Panc1 (cell line): ENCODE measurements at regions not wholly inside any gene's neighbourhood (a gene's known extent, or its start where the extent isn't known, plus 50 kb on each side); places are given as distances from the start of the nearest gene placed in this dataset.

Experiments
- ATAC-seq: fragments of 200-7000 bp; cut with Tn5 transposase; 2 replicates; pipeline ENCODE4 v1.9.1; 2020; ENCODE audit warnings: mild to moderate bottlenecking, moderate library complexity
- BruUV-seq: library from RNA; stranded (reverse); fragments of 400-500 nt; replicated peaks from 2 replicates; lab custom pipeline; 2021; lab: Mats Ljungman, UMichigan
- CTCF ChIA-PET: fragments of 300-600 bp; sonication (Branson Sonifier 250); formaldehyde crosslinking; loops from one replicate; lab custom pipeline; 2022; ENCODE audit warnings: antibody characterized with exemption; lab: Charles Lee
- POLR2A ChIA-PET: fragments of 300-600 bp; sonication (Branson Sonifier 250); formaldehyde crosslinking; loops from one replicate; lab custom pipeline; 2022; ENCODE audit warnings: antibody characterized with exemption; lab: Charles Lee
- DNase-seq: peaks from one replicate; pipeline ENCODE4 v3.0.0-alpha.2; 2010; ENCODE audit warnings: low read depth, low spot score
- H3K27ac ChIP-seq: 2 replicates; pipeline ENCODE4 v1.5.1; 2011; ENCODE audit warnings: mild to moderate bottlenecking, low read length, inconsistent platforms
- H3K27me3 ChIP-seq: fragments of 200-500 bp; sonication (Bioruptor generic); 2 replicates; pipeline ENCODE4 v1.6.0; 2014; ENCODE audit warnings: low read length, inconsistent platforms; ENCODE audit not compliant: control insufficient read depth, insufficient read depth
- H3K36me3 ChIP-seq: fragments of 200-500 bp; sonication (Bioruptor generic); 2 replicates; pipeline ENCODE4 v1.5.1; 2014; ENCODE audit warnings: inconsistent platforms, mild to moderate bottlenecking, low read length, moderate library complexity; ENCODE audit not compliant: control insufficient read depth, insufficient read depth
- H3K4me1 ChIP-seq: 2 replicates; pipeline ENCODE4 v1.5.1; 2011; ENCODE audit warnings: inconsistent platforms, mild to moderate bottlenecking, low read length, moderate library complexity; ENCODE audit not compliant: control insufficient read depth, insufficient read depth
- H3K4me3 ChIP-seq, 2 experiments: 2 replicates each; pipeline ENCODE4 v1.5.1; 2011 to 2012; ENCODE audit warnings: low read depth in 2 of 2, low read length in 2 of 2, mild to moderate bottlenecking in 2 of 2, inconsistent platforms in 1 of 2, moderate library complexity in 1 of 2
- H3K9me3 ChIP-seq: fragments of 200-500 bp; sonication (Bioruptor generic); 2 replicates; pipeline ENCODE4 v1.5.1; 2014; ENCODE audit warnings: low read depth, mild to moderate bottlenecking, inconsistent platforms, low read length, moderate library complexity; ENCODE audit not compliant: control insufficient read depth, insufficient read depth
- CTCF ChIP-seq: fragments of 450-650 bp; IDR thresholded peaks from 2 replicates; pipeline ENCODE4 v1.5.1; 2017; ENCODE audit warnings: mild to moderate bottlenecking
- POLR2AphosphoS5 ChIP-seq: IDR thresholded peaks from 2 replicates; pipeline ENCODE4 v1.6.1; 2012; ENCODE audit warnings: mild to moderate bottlenecking, low read depth, low read length, moderate library complexity
- SIN3A ChIP-seq: IDR thresholded peaks from 2 replicates; pipeline ENCODE4 v1.6.1; 2012; ENCODE audit warnings: low read depth, mild to moderate bottlenecking, low read length, moderate library complexity, borderline replicate concordance; ENCODE audit not compliant: insufficient read depth
- TCF7L2 ChIP-seq: IDR thresholded peaks from 2 replicates; pipeline ENCODE4 v1.6.1; 2011; ENCODE audit warnings: mild to moderate bottlenecking, low read depth, low read length, inconsistent platforms
- in situ Hi-C: cut with HindIII; loops from 2 replicates; pipeline ENCODE4 v1.10.0; 2016; ENCODE audit warnings: low sequenced_read_pairs, low pct_unique_long_range_greater_than_20kb
- intact Hi-C: fragments of 100-400 bp; cut with micrococcal nuclease; formaldehyde crosslinking; loops from one replicate; pipeline ENCODE4 v1.10.0; 2022; ENCODE audit not compliant: unreplicated experiment
- TF ChIP-seq, protein P1 (sequence below), 2 experiments: IDR thresholded peaks; 2 replicates each; pipeline ENCODE4 v1.6.1; 2011 to 2012; ENCODE audit warnings: low read depth in 2 of 2, control low read depth in 1 of 2, low read length in 1 of 2, mild to moderate bottlenecking in 1 of 2, moderate library complexity in 1 of 2; ENCODE audit not compliant: insufficient read depth in 1 of 2

- Histone ChIP-seq H3K9me3 (no peaks in the 10 kb centered on the region), H3K36me3 (no peaks in the 10 kb centered on the region), H3K27ac (no peak overlapping the region), H3K4me3 (no peak overlapping the region), H3K27me3 (no peaks in the 10 kb centered on the region), H3K4me1 (no peaks in the 10 kb centered on the region)
- DNase-seq: no peak
- TF ChIP-seq POLR2AphosphoS5 (no peak), SIN3A (no peak), CTCF (no peak), TCF7L2 (no peak)
- TF ChIP-seq, protein P1, sequence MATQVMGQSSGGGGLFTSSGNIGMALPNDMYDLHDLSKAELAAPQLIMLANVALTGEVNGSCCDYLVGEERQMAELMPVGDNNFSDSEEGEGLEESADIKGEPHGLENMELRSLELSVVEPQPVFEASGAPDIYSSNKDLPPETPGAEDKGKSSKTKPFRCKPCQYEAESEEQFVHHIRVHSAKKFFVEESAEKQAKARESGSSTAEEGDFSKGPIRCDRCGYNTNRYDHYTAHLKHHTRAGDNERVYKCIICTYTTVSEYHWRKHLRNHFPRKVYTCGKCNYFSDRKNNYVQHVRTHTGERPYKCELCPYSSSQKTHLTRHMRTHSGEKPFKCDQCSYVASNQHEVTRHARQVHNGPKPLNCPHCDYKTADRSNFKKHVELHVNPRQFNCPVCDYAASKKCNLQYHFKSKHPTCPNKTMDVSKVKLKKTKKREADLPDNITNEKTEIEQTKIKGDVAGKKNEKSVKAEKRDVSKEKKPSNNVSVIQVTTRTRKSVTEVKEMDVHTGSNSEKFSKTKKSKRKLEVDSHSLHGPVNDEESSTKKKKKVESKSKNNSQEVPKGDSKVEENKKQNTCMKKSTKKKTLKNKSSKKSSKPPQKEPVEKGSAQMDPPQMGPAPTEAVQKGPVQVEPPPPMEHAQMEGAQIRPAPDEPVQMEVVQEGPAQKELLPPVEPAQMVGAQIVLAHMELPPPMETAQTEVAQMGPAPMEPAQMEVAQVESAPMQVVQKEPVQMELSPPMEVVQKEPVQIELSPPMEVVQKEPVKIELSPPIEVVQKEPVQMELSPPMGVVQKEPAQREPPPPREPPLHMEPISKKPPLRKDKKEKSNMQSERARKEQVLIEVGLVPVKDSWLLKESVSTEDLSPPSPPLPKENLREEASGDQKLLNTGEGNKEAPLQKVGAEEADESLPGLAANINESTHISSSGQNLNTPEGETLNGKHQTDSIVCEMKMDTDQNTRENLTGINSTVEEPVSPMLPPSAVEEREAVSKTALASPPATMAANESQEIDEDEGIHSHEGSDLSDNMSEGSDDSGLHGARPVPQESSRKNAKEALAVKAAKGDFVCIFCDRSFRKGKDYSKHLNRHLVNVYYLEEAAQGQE (IDR thresholded peaks at IDR 0.05; ENCODE audit: insufficient read depth in 1 of 2, low read depth in 2 of 2, low read length in 1 of 2): no peak
- in situ Hi-C loops (no loop called here), intact Hi-C loops (no loop called here)
- no peak for ATAC-seq
- CTCF ChIA-PET: no interaction called here
- no TSS peak for BruUV-seq
- POLR2A ChIA-PET: no interaction called here
These were observed 254.4 kb upstream of the CXXC4 start for GRCh38 chr4:104749062-104749461.

DNA sequence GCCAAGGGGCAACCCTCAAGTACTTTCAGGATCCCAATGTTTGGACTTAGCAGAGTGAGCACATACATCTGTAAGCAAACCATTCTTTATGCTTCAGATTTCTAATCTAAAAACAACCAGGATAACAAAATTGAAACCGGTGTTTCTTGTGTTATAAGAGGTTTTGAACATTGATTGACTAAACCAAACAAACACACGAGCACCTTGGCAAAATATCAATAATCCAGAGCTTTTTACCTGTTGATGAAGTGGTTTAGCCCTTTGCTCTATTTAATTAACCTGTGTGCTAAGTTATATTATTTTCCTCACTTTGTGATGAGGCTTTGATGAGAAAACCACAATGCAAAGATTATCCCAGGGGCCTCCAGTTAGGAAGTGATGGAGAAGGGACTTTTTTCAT is 255.3 kb upstream of the CXXC4 start:
- ChIA-PET POLR2A (no interaction called here), CTCF (no interaction called here)
- in situ Hi-C loops (no loop called here), intact Hi-C loops (no loop called here)
- TF ChIP-seq CTCF: no peak
- no peak for TF ChIP-seq POLR2AphosphoS5
- TF ChIP-seq, protein P1 (IDR thresholded peaks at IDR 0.05; ENCODE audit: insufficient read depth in 1 of 2, low read depth in 2 of 2, low read length in 1 of 2): no peak
- TF ChIP-seq SIN3A: no peak
- TF ChIP-seq TCF7L2: no peak
- no TSS peak for BruUV-seq
- H3K4me3 ChIP-seq: no peak overlapping the region
- no peaks in the 10 kb centered on the region for H3K9me3 ChIP-seq
- H3K36me3 ChIP-seq: no peaks in the 10 kb centered on the region
- no peaks in the 10 kb centered on the region for H3K27me3 ChIP-seq
- H3K27ac ChIP-seq: no peak overlapping the region
- DNase-seq: no peak
- ATAC-seq: no peak
- no peaks in the 10 kb centered on the region for H3K4me1 ChIP-seq
